SK-N-SH treated with all-trans-retinoic acid at 6 μM for 48 hours (cell line): ENCODE measurements at regions not wholly inside any gene's neighbourhood (a gene's known extent, or its start where the extent isn't known, plus 50 kb on each side); places are given as distances from the start of the nearest gene placed in this dataset.

Experiments used
- ATAC-seq: fragments of 200-7000 bp; cut with Tn5 transposase; 3 replicates; pipeline ENCODE4 v1.9.1; 2020; ENCODE audit warnings: mild to moderate bottlenecking, moderate library complexity
- ARNTL ChIP-seq: fragments of 450-650 bp; formaldehyde crosslinking; IDR thresholded peaks from 2 replicates; pipeline ENCODE4 v1.5.0; 2020; ENCODE audit warnings: low read depth, mild to moderate bottlenecking, moderate library complexity, borderline replicate concordance
- BACH2 ChIP-seq: fragments of 250-450 bp; sonication (Bioruptor Pico); IDR thresholded peaks from 2 replicates; pipeline ENCODE4 v1.9.0; 2021; ENCODE audit warnings: mild to moderate bottlenecking, borderline replicate concordance
- CSDC2 ChIP-seq: fragments of 250-450 bp; sonication (Bioruptor Pico); IDR thresholded peaks from 2 replicates; pipeline ENCODE4 v1.5.0; 2020; ENCODE audit warnings: mild to moderate bottlenecking, moderate library complexity
- ESRRG ChIP-seq: fragments of 250-450 bp; sonication (Bioruptor Pico); IDR thresholded peaks from 2 replicates; pipeline ENCODE4 v1.6.1; 2021; ENCODE audit warnings: mild to moderate bottlenecking
- GLIS3 ChIP-seq: fragments of 250-450 bp; sonication (Bioruptor Pico); IDR thresholded peaks from 2 replicates; pipeline ENCODE4 v1.5.0; 2020; ENCODE audit warnings: mild to moderate bottlenecking, moderate library complexity
- OSR1 ChIP-seq: fragments of 250-450 bp; sonication (Bioruptor Pico); IDR thresholded peaks from 2 replicates; pipeline ENCODE4 v1.8.0; 2022; ENCODE audit warnings: moderate library complexity, mild to moderate bottlenecking, inconsistent platforms
- PPARA ChIP-seq: fragments of 250-450 bp; sonication (Bioruptor Pico); IDR thresholded peaks from 2 replicates; pipeline ENCODE4 v1.5.0; 2020; ENCODE audit warnings: mild to moderate bottlenecking, borderline replicate concordance
- RARB ChIP-seq: fragments of 250-450 bp; sonication (Bioruptor Pico); IDR thresholded peaks from 2 replicates; pipeline ENCODE4 v1.8.0; 2021; ENCODE audit warnings: mild to moderate bottlenecking, moderate library complexity
- SNAI2 ChIP-seq: fragments of 250-450 bp; sonication (Bioruptor Pico); IDR thresholded peaks from 2 replicates; pipeline ENCODE4 v1.5.0; 2020; ENCODE audit warnings: mild to moderate bottlenecking, moderate library complexity
- TCF4 ChIP-seq: fragments of 250-450 bp; sonication (Bioruptor Pico); IDR thresholded peaks from 2 replicates; pipeline ENCODE4 v1.8.0; 2021; ENCODE audit warnings: mild to moderate bottlenecking, moderate library complexity, borderline replicate concordance
- TOX ChIP-seq: fragments of 250-450 bp; sonication (Bioruptor Pico); IDR thresholded peaks from 2 replicates; pipeline ENCODE4 v1.8.0; 2021; ENCODE audit warnings: mild to moderate bottlenecking, moderate library complexity, borderline replicate concordance
- ZC3H10 ChIP-seq: fragments of 250-450 bp; sonication (Bioruptor Pico); IDR thresholded peaks from 2 replicates; pipeline ENCODE4 v1.5.1; 2021; ENCODE audit warnings: mild to moderate bottlenecking, moderate library complexity
- ZFP3 ChIP-seq: fragments of 250-450 bp; sonication (Bioruptor Pico); IDR thresholded peaks from 2 replicates; pipeline ENCODE4 v1.5.0; 2020; ENCODE audit warnings: mild to moderate bottlenecking, moderate library complexity
- ZNF565 ChIP-seq: fragments of 450-650 bp; formaldehyde crosslinking; conservative IDR thresholded peaks from 2 replicates; pipeline ENCODE4 v1.5.0; 2020; ENCODE audit warnings: low read depth, mild to moderate bottlenecking, moderate library complexity
- ZNF70 ChIP-seq: fragments of 450-650 bp; formaldehyde crosslinking; IDR thresholded peaks from 2 replicates; pipeline ENCODE4 v1.5.0; 2020; ENCODE audit warnings: mild to moderate bottlenecking, moderate library complexity
- ZNF8 ChIP-seq: fragments of 450-650 bp; formaldehyde crosslinking; IDR thresholded peaks from 2 replicates; pipeline ENCODE4 v1.5.0; 2020; ENCODE audit warnings: mild to moderate bottlenecking, moderate library complexity
- TF ChIP-seq, protein P1 (sequence below): fragments of 250-450 bp; sonication (Bioruptor Pico); IDR thresholded peaks from 2 replicates; pipeline ENCODE4 v1.8.0; 2021; ENCODE audit warnings: low read depth, mild to moderate bottlenecking, moderate library complexity, borderline replicate concordance
- TF ChIP-seq, protein P2 (sequence below): fragments of 250-450 bp; sonication (Bioruptor Pico); IDR thresholded peaks from 2 replicates; pipeline ENCODE4 v1.5.1; 2020; ENCODE audit warnings: low read depth, mild to moderate bottlenecking, moderate library complexity
- TF ChIP-seq, protein P3 (sequence below): fragments of 250-450 bp; sonication (Bioruptor Pico); IDR thresholded peaks from 2 replicates; pipeline ENCODE4 v1.5.1; 2021; ENCODE audit warnings: mild to moderate bottlenecking, moderate library complexity
- TF ChIP-seq, protein P4 (sequence below): fragments of 250-450 bp; sonication (Bioruptor Pico); IDR thresholded peaks from 2 replicates; pipeline ENCODE4 v1.8.0; 2020; ENCODE audit warnings: mild to moderate bottlenecking, moderate library complexity, borderline replicate concordance
- TF ChIP-seq, protein P5 (sequence below): fragments of 250-450 bp; sonication (Bioruptor Pico); IDR thresholded peaks from 2 replicates; pipeline ENCODE4 v1.5.0; 2020; ENCODE audit warnings: mild to moderate bottlenecking, moderate library complexity

DNA sequence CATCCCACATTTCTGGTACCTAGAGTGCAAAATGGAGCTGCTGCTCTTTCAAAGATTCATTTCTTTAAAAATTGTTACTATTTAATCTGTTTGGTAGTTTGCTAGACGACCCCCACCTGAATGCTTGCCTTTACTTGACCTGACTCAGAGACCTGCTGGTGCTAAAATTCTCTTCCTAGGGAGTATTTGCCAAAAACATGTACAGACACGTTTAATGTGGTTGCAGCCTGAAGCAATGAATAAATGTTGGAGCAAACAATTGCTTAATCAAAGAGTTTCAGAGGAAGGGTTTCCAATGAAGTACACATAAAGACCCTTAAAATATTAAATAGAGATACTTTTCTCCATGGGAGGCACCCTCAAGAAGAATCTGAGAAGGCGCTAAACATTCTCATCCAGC is 734.4 kb downstream of the CBLN2 start:
- TF ChIP-seq ZC3H10 = no peak
- TF ChIP-seq, protein P1, sequence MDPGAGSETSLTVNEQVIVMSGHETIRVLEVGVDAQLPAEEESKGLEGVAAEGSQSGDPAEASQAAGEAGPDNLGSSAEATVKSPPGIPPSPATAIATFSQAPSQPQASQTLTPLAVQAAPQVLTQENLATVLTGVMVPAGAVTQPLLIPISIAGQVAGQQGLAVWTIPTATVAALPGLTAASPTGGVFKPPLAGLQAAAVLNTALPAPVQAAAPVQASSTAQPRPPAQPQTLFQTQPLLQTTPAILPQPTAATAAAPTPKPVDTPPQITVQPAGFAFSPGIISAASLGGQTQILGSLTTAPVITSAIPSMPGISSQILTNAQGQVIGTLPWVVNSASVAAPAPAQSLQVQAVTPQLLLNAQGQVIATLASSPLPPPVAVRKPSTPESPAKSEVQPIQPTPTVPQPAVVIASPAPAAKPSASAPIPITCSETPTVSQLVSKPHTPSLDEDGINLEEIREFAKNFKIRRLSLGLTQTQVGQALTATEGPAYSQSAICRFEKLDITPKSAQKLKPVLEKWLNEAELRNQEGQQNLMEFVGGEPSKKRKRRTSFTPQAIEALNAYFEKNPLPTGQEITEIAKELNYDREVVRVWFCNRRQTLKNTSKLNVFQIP (CRISPR knock-in tag) = no peak
- TF ChIP-seq ZNF70 = no peak
- TF ChIP-seq RARB (CRISPR knock-in tag) = no peak
- ATAC-seq = no peak

DNA sequence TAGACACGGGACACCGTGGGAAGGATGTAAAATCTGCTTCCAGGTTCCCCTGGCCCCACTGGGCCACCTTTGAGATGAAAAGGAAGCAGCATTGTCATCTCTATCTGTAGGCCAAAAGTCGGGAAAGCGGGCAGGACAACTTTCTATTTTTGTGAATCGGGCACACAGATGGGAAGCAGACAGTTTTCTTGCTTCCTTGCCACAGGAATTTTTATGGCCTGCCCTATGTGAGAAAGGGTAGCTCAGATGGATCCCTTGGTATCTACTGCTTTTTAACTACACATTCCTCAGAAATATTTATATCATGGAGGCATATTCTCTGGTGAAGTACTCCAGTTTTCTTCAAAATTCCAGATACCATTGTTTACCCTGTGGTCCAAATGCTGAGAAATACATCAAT is 735.5 kb downstream of the CBLN2 start:
- no peak for ATAC-seq
- TF ChIP-seq, protein P2, sequence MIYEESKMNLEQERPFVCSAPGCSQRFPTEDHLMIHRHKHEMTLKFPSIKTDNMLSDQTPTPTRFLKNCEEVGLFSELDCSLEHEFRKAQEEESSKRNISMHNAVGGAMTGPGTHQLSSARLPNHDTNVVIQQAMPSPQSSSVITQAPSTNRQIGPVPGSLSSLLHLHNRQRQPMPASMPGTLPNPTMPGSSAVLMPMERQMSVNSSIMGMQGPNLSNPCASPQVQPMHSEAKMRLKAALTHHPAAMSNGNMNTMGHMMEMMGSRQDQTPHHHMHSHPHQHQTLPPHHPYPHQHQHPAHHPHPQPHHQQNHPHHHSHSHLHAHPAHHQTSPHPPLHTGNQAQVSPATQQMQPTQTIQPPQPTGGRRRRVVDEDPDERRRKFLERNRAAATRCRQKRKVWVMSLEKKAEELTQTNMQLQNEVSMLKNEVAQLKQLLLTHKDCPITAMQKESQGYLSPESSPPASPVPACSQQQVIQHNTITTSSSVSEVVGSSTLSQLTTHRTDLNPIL = no peak
- no peak for TF ChIP-seq ZNF70
- no peak for TF ChIP-seq TOX
- no peak for TF ChIP-seq PPARA
- TF ChIP-seq ARNTL = no peak

DNA sequence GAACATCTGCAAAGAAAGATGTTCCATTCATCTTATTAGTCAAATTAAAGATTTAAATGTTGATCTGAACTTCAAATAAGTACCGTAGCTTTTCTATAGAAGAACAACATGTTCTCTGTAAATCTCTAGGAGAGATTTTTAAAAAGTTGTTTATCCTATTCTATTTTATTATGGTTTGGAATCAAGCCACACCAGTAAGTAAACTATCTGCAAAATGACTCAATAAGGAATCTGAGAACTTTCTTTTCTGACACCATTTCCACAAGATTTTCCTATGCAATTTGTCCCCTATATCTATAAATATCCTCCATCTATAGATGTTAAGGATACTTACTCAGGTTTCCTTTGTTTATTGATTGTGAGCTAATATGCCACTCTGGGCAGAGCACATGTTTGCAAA is 736.6 kb downstream of the CBLN2 start:
- TF ChIP-seq RARB (CRISPR knock-in tag) (no peak), ARNTL (no peak), TOX (no peak), GLIS3 (no peak), ESRRG (CRISPR knock-in tag) (no peak), SNAI2 (no peak), ZNF565 (CRISPR knock-in tag) (no peak), CSDC2 (CRISPR knock-in tag) (no peak), ZNF70 (no peak), OSR1 (CRISPR knock-in tag) (no peak), BACH2 (CRISPR knock-in tag) (no peak), ZFP3 (no peak), ZC3H10 (no peak), ZNF8 (CRISPR knock-in tag) (no peak), PPARA (no peak), TCF4 (CRISPR knock-in tag) (no peak)
- TF ChIP-seq, protein P3, sequence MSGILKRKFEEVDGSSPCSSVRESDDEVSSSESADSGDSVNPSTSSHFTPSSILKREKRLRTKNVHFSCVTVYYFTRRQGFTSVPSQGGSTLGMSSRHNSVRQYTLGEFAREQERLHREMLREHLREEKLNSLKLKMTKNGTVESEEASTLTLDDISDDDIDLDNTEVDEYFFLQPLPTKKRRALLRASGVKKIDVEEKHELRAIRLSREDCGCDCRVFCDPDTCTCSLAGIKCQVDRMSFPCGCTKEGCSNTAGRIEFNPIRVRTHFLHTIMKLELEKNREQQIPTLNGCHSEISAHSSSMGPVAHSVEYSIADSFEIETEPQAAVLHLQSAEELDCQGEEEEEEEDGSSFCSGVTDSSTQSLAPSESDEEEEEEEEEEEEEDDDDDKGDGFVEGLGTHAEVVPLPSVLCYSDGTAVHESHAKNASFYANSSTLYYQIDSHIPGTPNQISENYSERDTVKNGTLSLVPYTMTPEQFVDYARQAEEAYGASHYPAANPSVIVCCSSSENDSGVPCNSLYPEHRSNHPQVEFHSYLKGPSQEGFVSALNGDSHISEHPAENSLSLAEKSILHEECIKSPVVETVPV (CRISPR knock-in tag) = no peak
- TF ChIP-seq, protein P4, sequence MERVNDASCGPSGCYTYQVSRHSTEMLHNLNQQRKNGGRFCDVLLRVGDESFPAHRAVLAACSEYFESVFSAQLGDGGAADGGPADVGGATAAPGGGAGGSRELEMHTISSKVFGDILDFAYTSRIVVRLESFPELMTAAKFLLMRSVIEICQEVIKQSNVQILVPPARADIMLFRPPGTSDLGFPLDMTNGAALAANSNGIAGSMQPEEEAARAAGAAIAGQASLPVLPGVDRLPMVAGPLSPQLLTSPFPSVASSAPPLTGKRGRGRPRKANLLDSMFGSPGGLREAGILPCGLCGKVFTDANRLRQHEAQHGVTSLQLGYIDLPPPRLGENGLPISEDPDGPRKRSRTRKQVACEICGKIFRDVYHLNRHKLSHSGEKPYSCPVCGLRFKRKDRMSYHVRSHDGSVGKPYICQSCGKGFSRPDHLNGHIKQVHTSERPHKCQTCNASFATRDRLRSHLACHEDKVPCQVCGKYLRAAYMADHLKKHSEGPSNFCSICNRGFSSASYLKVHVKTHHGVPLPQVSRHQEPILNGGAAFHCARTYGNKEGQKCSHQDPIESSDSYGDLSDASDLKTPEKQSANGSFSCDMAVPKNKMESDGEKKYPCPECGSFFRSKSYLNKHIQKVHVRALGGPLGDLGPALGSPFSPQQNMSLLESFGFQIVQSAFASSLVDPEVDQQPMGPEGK (CRISPR knock-in tag) = no peak
- TF ChIP-seq, all 23 proteins: peak for 0
- no peak for ATAC-seq

DNA sequence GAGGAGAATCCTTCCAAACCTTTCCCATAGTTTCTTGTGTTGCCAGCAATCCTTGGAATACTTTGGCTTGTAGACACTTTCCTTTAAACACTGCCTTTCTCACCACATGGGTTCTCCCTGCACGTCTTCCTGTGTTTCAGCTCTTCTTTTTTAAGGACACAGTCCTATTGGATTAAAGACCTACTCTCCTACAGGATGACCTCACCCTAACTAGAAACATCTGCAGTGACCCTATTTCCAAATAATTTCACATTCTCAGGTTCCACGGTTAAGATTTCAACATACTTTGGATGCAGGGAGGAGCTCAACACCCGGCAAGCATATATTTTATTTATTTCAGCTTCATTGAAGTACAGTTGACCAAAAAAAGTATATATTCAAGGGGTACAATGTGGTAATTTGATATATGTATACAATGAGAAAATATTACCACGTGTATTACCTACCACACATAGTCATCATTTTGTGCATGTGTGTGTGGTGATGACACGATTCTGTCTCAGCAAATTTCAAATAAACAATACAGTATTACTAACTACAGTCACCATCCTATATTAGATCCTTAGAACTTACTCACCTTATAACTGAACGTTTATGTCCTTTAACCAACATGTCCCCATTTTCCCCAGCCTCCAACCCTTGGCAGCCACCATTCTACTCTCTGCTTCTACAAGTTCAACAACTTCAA is 745.0 kb downstream of the CBLN2 start:
- TF ChIP-seq ZC3H10 (no peak), ZNF8 (CRISPR knock-in tag) (no peak), SNAI2 (no peak), TCF4 (CRISPR knock-in tag) (no peak), RARB (CRISPR knock-in tag) (no peak), ESRRG (CRISPR knock-in tag) (no peak), GLIS3 (no peak)
- TF ChIP-seq, protein P4 (CRISPR knock-in tag) = no peak
- TF ChIP-seq, protein P5, sequence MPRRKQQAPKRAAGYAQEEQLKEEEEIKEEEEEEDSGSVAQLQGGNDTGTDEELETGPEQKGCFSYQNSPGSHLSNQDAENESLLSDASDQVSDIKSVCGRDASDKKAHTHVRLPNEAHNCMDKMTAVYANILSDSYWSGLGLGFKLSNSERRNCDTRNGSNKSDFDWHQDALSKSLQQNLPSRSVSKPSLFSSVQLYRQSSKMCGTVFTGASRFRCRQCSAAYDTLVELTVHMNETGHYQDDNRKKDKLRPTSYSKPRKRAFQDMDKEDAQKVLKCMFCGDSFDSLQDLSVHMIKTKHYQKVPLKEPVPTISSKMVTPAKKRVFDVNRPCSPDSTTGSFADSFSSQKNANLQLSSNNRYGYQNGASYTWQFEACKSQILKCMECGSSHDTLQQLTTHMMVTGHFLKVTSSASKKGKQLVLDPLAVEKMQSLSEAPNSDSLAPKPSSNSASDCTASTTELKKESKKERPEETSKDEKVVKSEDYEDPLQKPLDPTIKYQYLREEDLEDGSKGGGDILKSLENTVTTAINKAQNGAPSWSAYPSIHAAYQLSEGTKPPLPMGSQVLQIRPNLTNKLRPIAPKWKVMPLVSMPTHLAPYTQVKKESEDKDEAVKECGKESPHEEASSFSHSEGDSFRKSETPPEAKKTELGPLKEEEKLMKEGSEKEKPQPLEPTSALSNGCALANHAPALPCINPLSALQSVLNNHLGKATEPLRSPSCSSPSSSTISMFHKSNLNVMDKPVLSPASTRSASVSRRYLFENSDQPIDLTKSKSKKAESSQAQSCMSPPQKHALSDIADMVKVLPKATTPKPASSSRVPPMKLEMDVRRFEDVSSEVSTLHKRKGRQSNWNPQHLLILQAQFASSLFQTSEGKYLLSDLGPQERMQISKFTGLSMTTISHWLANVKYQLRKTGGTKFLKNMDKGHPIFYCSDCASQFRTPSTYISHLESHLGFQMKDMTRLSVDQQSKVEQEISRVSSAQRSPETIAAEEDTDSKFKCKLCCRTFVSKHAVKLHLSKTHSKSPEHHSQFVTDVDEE (CRISPR knock-in tag) = no peak
- TF ChIP-seq, protein P2 = no peak
- ATAC-seq = no peak
